DND-41 (cell line): ENCODE measurements at regions not wholly inside any gene's neighbourhood (a gene's known extent, or its start where the extent isn't known, plus 50 kb on each side); places are given as distances from the start of the nearest gene placed in this dataset.

ENCODE experiments used
- CTCF ChIP-seq: IDR thresholded peaks from 2 replicates; pipeline ENCODE4 v1.5.1; 2012; ENCODE audit warnings: borderline replicate concordance, low read length, moderate library complexity, mild to moderate bottlenecking; ENCODE audit not compliant: poor library complexity, severe bottlenecking; ENCODE audit errors: extremely low read depth
- EZH2 ChIP-seq: IDR thresholded peaks from 3 replicates; pipeline ENCODE4 v1.6.1; 2012; ENCODE audit warnings: borderline replicate concordance, low read depth, mild to moderate bottlenecking, moderate library complexity, low read length, inconsistent platforms; ENCODE audit not compliant: severe bottlenecking

DNA sequence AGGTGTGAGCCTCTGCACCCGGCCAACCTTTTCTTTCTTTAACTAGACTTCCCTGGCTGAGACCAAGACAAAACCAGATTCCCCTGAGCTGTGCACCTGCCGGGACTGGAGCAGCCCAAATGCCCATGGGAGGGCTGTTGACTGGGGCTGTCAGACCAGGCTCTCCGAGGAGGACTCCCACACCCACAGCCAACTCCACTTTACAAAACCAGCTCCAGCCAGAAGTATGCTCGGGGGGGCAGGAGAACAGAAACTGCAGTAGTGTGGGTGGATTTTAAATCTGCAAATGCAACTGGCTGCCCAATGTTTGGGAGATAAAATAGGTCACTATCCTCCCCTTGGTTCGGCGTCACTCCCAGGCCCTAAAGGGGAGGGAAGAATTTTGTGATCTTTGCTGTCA, 78.5 kb downstream of the VCPKMT start:
- TF ChIP-seq CTCF (no peak), EZH2 (no peak)
